ENCODE measurements at regions not wholly inside any gene's neighbourhood (a gene's known extent, or its start where the extent isn't known, plus 50 kb on each side); places are given as distances from the start of the nearest gene placed in this dataset.

DNA sequence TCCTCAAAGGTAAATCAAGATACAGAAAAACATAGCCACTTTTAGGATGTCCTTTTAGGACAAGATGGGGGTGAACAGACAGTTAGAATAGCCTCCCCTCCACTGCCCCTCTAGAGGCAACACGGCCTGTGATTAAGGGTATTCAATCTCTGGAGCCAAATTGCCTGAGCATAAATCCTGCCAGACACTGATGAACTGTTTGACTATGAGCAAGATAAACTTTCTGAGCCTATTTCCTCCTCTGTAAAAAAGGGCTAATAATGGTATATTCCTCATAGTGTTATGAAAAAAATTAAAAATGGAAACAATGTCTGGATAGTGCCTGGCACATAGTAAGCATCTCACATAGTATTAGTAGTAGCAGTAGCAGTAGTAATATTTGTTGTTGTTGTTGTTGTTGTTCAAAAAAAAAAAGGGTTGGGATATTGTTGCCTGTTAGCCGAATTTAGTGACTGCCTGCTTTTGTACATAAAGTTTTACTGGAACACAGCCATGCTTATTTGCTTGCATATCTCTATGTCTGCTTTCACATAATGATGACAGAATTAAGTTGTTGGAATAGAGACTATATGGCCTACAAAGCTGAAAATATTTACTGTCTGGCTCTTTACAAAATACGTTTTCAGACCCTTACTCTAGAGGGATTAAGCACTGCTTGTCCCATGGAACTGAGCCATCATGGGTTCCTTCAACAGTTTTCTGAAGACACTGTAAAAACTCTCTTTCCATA is 536.3 kb downstream of the TLE4 start:
- TF ChIP-seq, protein P1, sequence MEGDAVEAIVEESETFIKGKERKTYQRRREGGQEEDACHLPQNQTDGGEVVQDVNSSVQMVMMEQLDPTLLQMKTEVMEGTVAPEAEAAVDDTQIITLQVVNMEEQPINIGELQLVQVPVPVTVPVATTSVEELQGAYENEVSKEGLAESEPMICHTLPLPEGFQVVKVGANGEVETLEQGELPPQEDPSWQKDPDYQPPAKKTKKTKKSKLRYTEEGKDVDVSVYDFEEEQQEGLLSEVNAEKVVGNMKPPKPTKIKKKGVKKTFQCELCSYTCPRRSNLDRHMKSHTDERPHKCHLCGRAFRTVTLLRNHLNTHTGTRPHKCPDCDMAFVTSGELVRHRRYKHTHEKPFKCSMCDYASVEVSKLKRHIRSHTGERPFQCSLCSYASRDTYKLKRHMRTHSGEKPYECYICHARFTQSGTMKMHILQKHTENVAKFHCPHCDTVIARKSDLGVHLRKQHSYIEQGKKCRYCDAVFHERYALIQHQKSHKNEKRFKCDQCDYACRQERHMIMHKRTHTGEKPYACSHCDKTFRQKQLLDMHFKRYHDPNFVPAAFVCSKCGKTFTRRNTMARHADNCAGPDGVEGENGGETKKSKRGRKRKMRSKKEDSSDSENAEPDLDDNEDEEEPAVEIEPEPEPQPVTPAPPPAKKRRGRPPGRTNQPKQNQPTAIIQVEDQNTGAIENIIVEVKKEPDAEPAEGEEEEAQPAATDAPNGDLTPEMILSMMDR (IDR thresholded peaks at IDR 0.05), result no peak
- no peak for TF ChIP-seq POLR2A (IDR thresholded peaks at IDR 0.05; ENCODE audit: low read depth)
